ENCODE measurements at regions not wholly inside any gene's neighbourhood (a gene's known extent, or its start where the extent isn't known, plus 50 kb on each side); places are given as distances from the start of the nearest gene placed in this dataset.

GRCh38 chr12:98074286-98074685 is 441.1 kb upstream of the TMPO start:
- TF ChIP-seq EZH2phosphoT487 (IDR thresholded peaks at IDR 0.05; ENCODE audit: low read length) = no peak
- TF ChIP-seq, protein P1, sequence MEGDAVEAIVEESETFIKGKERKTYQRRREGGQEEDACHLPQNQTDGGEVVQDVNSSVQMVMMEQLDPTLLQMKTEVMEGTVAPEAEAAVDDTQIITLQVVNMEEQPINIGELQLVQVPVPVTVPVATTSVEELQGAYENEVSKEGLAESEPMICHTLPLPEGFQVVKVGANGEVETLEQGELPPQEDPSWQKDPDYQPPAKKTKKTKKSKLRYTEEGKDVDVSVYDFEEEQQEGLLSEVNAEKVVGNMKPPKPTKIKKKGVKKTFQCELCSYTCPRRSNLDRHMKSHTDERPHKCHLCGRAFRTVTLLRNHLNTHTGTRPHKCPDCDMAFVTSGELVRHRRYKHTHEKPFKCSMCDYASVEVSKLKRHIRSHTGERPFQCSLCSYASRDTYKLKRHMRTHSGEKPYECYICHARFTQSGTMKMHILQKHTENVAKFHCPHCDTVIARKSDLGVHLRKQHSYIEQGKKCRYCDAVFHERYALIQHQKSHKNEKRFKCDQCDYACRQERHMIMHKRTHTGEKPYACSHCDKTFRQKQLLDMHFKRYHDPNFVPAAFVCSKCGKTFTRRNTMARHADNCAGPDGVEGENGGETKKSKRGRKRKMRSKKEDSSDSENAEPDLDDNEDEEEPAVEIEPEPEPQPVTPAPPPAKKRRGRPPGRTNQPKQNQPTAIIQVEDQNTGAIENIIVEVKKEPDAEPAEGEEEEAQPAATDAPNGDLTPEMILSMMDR (IDR thresholded peaks at IDR 0.05; ENCODE audit: low read length) = no peak
